HCT116 (cell line): ENCODE measurements at regions not wholly inside any gene's neighbourhood (a gene's known extent, or its start where the extent isn't known, plus 50 kb on each side); places are given as distances from the start of the nearest gene placed in this dataset.

Experiments used
- ATAC-seq: fragments of 200-7000 bp; cut with Tn5 transposase; 2 replicates; pipeline ENCODE4 v1.9.1; 2020; ENCODE audit warnings: mild to moderate bottlenecking, moderate library complexity
- BruUV-seq: library from RNA; stranded (reverse); fragments of 400-500 nt; replicated peaks from 2 replicates; lab custom pipeline; 2021; lab: Mats Ljungman, UMichigan
- CTCF ChIA-PET: fragments of 300-600 bp; sonication (Branson Sonifier 250); formaldehyde crosslinking; loops from one replicate; lab custom pipeline; 2021; ENCODE audit warnings: antibody characterized with exemption; lab: Charles Lee
- POLR2A ChIA-PET: fragments of 300-600, 350-600 bp; sonication (Branson Sonifier 250); formaldehyde crosslinking; loops from one replicate; lab custom pipeline; 2021; ENCODE audit warnings: antibody characterized with exemption; lab: Charles Lee
- RAD21 ChIA-PET, 2 experiments: fragments of 300-600 bp; sonication (Branson Sonifier 250); formaldehyde crosslinking; loops; one replicate each; lab custom pipeline; 2023; ENCODE audit warnings: low total read pairs in 2 of 2; ENCODE audit not compliant: uncharacterized antibody in 2 of 2, unreplicated experiment in 2 of 2, low non-redundant PET in 1 of 2; lab: Charles Lee
- DNase-seq: peaks from one replicate; pipeline ENCODE4 v3.0.0-alpha.2; 2010; ENCODE audit warnings: low read depth, low spot score
- H2AFZ ChIP-seq: fragments of 200-600 bp; shearing (Covaris generic), sonication (generic); 2 replicates; pipeline ENCODE4 v1.6.1; 2017; ENCODE audit warnings: low read depth, mixed run types, mixed read lengths, antibody characterized with exemption, low read length; ENCODE audit not compliant: poor library complexity, severe bottlenecking
- H3K27ac ChIP-seq: 2 replicates; pipeline ENCODE4 v1.5.1; 2012; ENCODE audit warnings: low read depth, low read length
- H3K27me3 ChIP-seq: fragments of 200-600 bp; sonication (generic); 2 replicates; pipeline ENCODE4 v1.6.1; 2016; ENCODE audit warnings: mixed run types, low read length, mixed read lengths; ENCODE audit not compliant: insufficient read depth
- H3K36me3 ChIP-seq, 2 experiments: fragments of 200-500 bp in 1 of 2; fragments of 200-600 bp in 1 of 2; sonication (Bioruptor generic) in 1 of 2; sonication (generic) in 1 of 2; 2 replicates each; pipeline versions ENCODE4 v1.5.1 to v1.6.1; 2014 to 2016; ENCODE audit warnings: low read length in 2 of 2, inconsistent platforms in 1 of 2, mixed read lengths in 1 of 2, mixed run types in 1 of 2; ENCODE audit not compliant: insufficient read depth in 2 of 2, control insufficient read depth in 1 of 2
- H3K4me1 ChIP-seq, 2 experiments: fragments of 200-600 bp in 1 of 2; sonication (generic) in 1 of 2; 2 replicates each; pipeline versions ENCODE4 v1.5.1 to v1.6.1; 2012 to 2017; ENCODE audit warnings: low read length in 2 of 2, inconsistent platforms in 1 of 2, mild to moderate bottlenecking in 1 of 2, mixed read lengths in 1 of 2, mixed run types in 1 of 2, moderate library complexity in 1 of 2; ENCODE audit not compliant: insufficient read depth in 2 of 2, control insufficient read depth in 1 of 2
- H3K4me2 ChIP-seq: fragments of 200-600 bp; sonication (generic); 2 replicates; pipeline ENCODE4 v1.6.1; 2017; ENCODE audit warnings: mixed run types, low read length, mixed read lengths
- H3K4me3 ChIP-seq, 2 experiments: fragments of 200-600 bp in 1 of 2; sonication (generic) in 1 of 2; replicated peaks in 1 of 2; 2 replicates each; pipeline ENCODE4 v1.5.1; 2011 to 2016; ENCODE audit warnings: low read length in 2 of 2, control low read depth in 1 of 2, low read depth in 1 of 2, mild to moderate bottlenecking in 1 of 2, mixed read lengths in 1 of 2, mixed run types in 1 of 2
- H3K79me2 ChIP-seq: fragments of 200-600 bp; sonication (generic); 2 replicates; pipeline ENCODE4 v1.6.1; 2017; ENCODE audit warnings: mild to moderate bottlenecking, mixed run types, low read length, moderate library complexity, mixed read lengths; ENCODE audit not compliant: insufficient read depth
- H3K9ac ChIP-seq: fragments of 200-600 bp; sonication (generic); 2 replicates; pipeline ENCODE4 v1.6.1; 2016; ENCODE audit warnings: low read length, mixed read lengths
- H3K9me2 ChIP-seq: fragments of 200-600 bp; sonication (generic), shearing (Covaris generic); 2 replicates; pipeline ENCODE4 v1.6.1; 2017; ENCODE audit warnings: mixed run types, mild to moderate bottlenecking, moderate library complexity; ENCODE audit not compliant: insufficient read depth
- H3K9me3 ChIP-seq, 2 experiments: fragments of 200-500 bp in 1 of 2; fragments of 200-600 bp in 1 of 2; sonication (Bioruptor generic) in 1 of 2; sonication (generic) in 1 of 2; 2 replicates each; pipeline ENCODE4 v1.6.1; 2014 to 2017; ENCODE audit warnings: low read length in 2 of 2, mixed read lengths in 2 of 2, inconsistent platforms in 1 of 2, low read depth in 1 of 2, mild to moderate bottlenecking in 1 of 2, mixed run types in 1 of 2, moderate library complexity in 1 of 2; ENCODE audit not compliant: control insufficient read depth in 1 of 2, insufficient read depth in 1 of 2
- H4K20me1 ChIP-seq: fragments of 200-600 bp; sonication (generic), shearing (Covaris generic); 2 replicates; pipeline ENCODE4 v1.6.1; 2017; ENCODE audit warnings: mixed run types, mild to moderate bottlenecking, moderate library complexity; ENCODE audit not compliant: insufficient read depth
- ATF3 ChIP-seq: IDR thresholded peaks from 2 replicates; pipeline ENCODE4 v1.6.1; 2012
- CBX3 ChIP-seq: IDR thresholded peaks from 2 replicates; pipeline ENCODE4 v1.6.1; 2012; ENCODE audit warnings: low read depth
- CEBPB ChIP-seq: IDR thresholded peaks from 2 replicates; pipeline ENCODE4 v1.6.1; 2012; ENCODE audit warnings: low read depth
- CTCF ChIP-seq, 3 experiments: fragments of 200-600 bp in 1 of 3; sonication (generic) in 1 of 3; IDR thresholded peaks in 2 of 3; conservative IDR thresholded peaks in 1 of 3; 2 replicates each; pipeline ENCODE4 v1.5.1; 2012 to 2017; ENCODE audit warnings: low read depth in 2 of 3, low read length in 2 of 3, antibody characterized with exemption in 1 of 3, borderline replicate concordance in 1 of 3, control low read depth in 1 of 3, mild to moderate bottlenecking in 1 of 3, mixed read lengths in 1 of 3, mixed run types in 1 of 3, moderate library complexity in 1 of 3; ENCODE audit not compliant: insufficient read depth in 1 of 3
- EGR1 ChIP-seq: IDR thresholded peaks from 2 replicates; pipeline ENCODE4 v1.6.1; 2012; ENCODE audit warnings: low read depth
- ELF1 ChIP-seq: IDR thresholded peaks from 2 replicates; pipeline ENCODE4 v1.6.1; 2012; ENCODE audit warnings: low read depth, borderline replicate concordance
- EZH2phosphoT487 ChIP-seq: fragments of 200-600 bp; IDR thresholded peaks from 2 replicates; pipeline ENCODE4 v1.6.1; 2018; ENCODE audit warnings: antibody characterized with exemption, borderline replicate concordance
- FOSL1 ChIP-seq: IDR thresholded peaks from 2 replicates; pipeline ENCODE4 v1.6.1; 2012; ENCODE audit warnings: low read depth
- JUND ChIP-seq: IDR thresholded peaks from 2 replicates; pipeline ENCODE4 v1.6.1; 2012
- POLR2AphosphoS5 ChIP-seq: IDR thresholded peaks from 2 replicates; pipeline ENCODE4 v1.6.1; 2011; ENCODE audit warnings: mild to moderate bottlenecking, low read depth, low read length, moderate library complexity
- RAD21 ChIP-seq: IDR thresholded peaks from 2 replicates; pipeline ENCODE4 v1.6.1; 2012; ENCODE audit warnings: low read depth, mild to moderate bottlenecking
- REST ChIP-seq: IDR thresholded peaks from 2 replicates; pipeline ENCODE4 v1.6.1; 2012; ENCODE audit warnings: low read depth
- SIN3A ChIP-seq: IDR thresholded peaks from 2 replicates; pipeline ENCODE4 v1.6.1; 2012; ENCODE audit warnings: low read depth
- SP1 ChIP-seq: IDR thresholded peaks from 2 replicates; pipeline ENCODE4 v1.6.1; 2012; ENCODE audit warnings: low read depth
- SRF ChIP-seq: IDR thresholded peaks from 2 replicates; pipeline ENCODE4 v1.6.1; 2012; ENCODE audit warnings: low read depth
- YY1 ChIP-seq: IDR thresholded peaks from 2 replicates; pipeline ENCODE4 v1.6.1; 2011; ENCODE audit warnings: low read length, low read depth, moderate library complexity, mild to moderate bottlenecking; ENCODE audit not compliant: insufficient replicate concordance; ENCODE audit errors: extremely low read depth
- ZFX ChIP-seq: fragments of 450-650 bp; IDR thresholded peaks from 2 replicates; pipeline ENCODE4 v1.6.1; 2017
- ZNF274 ChIP-seq: fragments of 200-500 bp; sonication (Bioruptor generic); IDR thresholded peaks from 2 replicates; pipeline ENCODE4 v1.6.1; 2014; ENCODE audit warnings: mild to moderate bottlenecking, low read depth, low read length, inconsistent platforms
- intact Hi-C: fragments of 100-400 bp; cut with micrococcal nuclease; formaldehyde crosslinking; loops from 2 replicates; pipeline ENCODE4 v1.10.0; 2022
- TF ChIP-seq, protein P1 (sequence below): IDR thresholded peaks from 2 replicates; pipeline ENCODE4 v1.6.1; 2011; ENCODE audit warnings: mild to moderate bottlenecking, low read length, moderate library complexity; ENCODE audit not compliant: insufficient replicate concordance; ENCODE audit errors: extremely low read depth
- TF ChIP-seq, protein P2 (sequence below): IDR thresholded peaks from 2 replicates; pipeline ENCODE4 v1.6.1; 2012

DNA sequence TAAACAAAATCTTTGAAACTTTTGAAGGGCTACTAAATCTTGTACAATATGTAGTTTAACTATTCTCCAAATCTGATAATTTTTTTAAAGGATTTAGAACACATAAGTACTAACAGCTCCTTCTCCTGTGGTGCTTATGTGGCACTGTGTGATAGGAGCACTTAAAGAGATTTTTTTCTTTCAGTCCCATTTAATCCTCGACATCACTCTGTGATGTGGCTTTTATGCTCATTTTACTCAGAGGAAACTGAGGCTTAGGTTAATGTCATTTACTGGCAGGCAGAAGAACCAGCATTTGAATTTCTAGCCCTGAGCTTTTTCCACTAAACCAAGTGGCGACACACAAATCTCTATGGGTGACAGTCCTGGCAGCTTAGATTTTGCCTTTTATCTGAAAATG is 92.4 kb downstream of the SAMD9 start:
- no TSS peak for BruUV-seq
- no peaks in the 10 kb centered on the region for H4K20me1 ChIP-seq
- CTCF ChIA-PET = no interaction called here

More for the DNA sequence above, 92.4 kb downstream of the SAMD9 start:
- Histone ChIP-seq H3K4me1 (no peaks in the 10 kb centered on the region), H2AFZ (no peak overlapping the region), H3K9me2 (no peaks in the 10 kb centered on the region), H3K27ac (no peak overlapping the region), H3K9me3 (no peaks in the 10 kb centered on the region), H3K9ac (no peak overlapping the region), H3K36me3 (no peaks in the 10 kb centered on the region), H3K4me3 (no peak overlapping the region), H3K79me2 (no peaks in the 10 kb centered on the region), H3K27me3 (no peaks in the 10 kb centered on the region), H3K4me2 (no peak overlapping the region)
- DNase-seq (no peak), ATAC-seq (no peak)
- intact Hi-C loops = no loop called here
- TF ChIP-seq SP1 (no peak), RAD21 (no peak), SIN3A (no peak), SRF (no peak), JUND (no peak), EGR1 (no peak), ZFX (no peak), CTCF (IDR thresholded peaks at IDR 0.05 in 2 of 3, conservative IDR thresholded peaks at IDR 0.05 in 1 of 3; ENCODE audit: borderline replicate concordance in 1 of 3, insufficient read depth in 1 of 3, low read depth in 2 of 3, low read length in 2 of 3) (no peak), ELF1 (no peak), FOSL1 (no peak), YY1 (no peak), ATF3 (no peak), REST (no peak), CEBPB (no peak), POLR2AphosphoS5 (no peak), CBX3 (no peak), EZH2phosphoT487 (no peak), ZNF274 (no peak)
- TF ChIP-seq, protein P1, sequence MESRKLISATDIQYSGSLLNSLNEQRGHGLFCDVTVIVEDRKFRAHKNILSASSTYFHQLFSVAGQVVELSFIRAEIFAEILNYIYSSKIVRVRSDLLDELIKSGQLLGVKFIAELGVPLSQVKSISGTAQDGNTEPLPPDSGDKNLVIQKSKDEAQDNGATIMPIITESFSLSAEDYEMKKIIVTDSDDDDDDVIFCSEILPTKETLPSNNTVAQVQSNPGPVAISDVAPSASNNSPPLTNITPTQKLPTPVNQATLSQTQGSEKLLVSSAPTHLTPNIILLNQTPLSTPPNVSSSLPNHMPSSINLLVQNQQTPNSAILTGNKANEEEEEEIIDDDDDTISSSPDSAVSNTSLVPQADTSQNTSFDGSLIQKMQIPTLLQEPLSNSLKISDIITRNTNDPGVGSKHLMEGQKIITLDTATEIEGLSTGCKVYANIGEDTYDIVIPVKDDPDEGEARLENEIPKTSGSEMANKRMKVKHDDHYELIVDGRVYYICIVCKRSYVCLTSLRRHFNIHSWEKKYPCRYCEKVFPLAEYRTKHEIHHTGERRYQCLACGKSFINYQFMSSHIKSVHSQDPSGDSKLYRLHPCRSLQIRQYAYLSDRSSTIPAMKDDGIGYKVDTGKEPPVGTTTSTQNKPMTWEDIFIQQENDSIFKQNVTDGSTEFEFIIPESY = no peak
- TF ChIP-seq, protein P2, sequence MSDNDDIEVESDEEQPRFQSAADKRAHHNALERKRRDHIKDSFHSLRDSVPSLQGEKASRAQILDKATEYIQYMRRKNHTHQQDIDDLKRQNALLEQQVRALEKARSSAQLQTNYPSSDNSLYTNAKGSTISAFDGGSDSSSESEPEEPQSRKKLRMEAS = no peak
- ChIA-PET RAD21 (no interaction called here), POLR2A (no interaction called here)
